ENCODE measurements at regions not wholly inside any gene's neighbourhood (a gene's known extent, or its start where the extent isn't known, plus 50 kb on each side); places are given as distances from the start of the nearest gene placed in this dataset.
A peak's percentile ranks its signal among the peaks of the same experiment; 100 is the strongest.
"Not testable (repeated sequence)": the region's sequence is repeated elsewhere in the genome, so short reads cannot be mapped to it uniquely, and the experiment has no call there.

GRCh38 chr3:182479419-182480336 is 313.6 kb upstream of the ATP11B start:
- peak; percentile 78 for DNase-seq

- no peak for DNase-seq
These were observed 310.6 kb upstream of the ATP11B start for GRCh38 chr3:182482705-182483104.

GRCh38 chr3:182484682-182485081 is 308.6 kb upstream of the ATP11B start:
- no peak for DNase-seq

- DNase-seq, result no peak
These were observed 308.0 kb upstream of the ATP11B start for GRCh38 chr3:182485301-182485700.

GRCh38 chr3:182486463-182486862 is 306.8 kb upstream of the ATP11B start:
- DNase-seq, result peak; percentile 10

- DNase-seq, result no peak
These were observed 306.2 kb upstream of the ATP11B start for GRCh38 chr3:182487143-182487542.

GRCh38 chr3:182487611-182488010 is 305.7 kb upstream of the ATP11B start:
- DNase-seq, result no peak

GRCh38 chr3:182490596-182491491 is 302.5 kb upstream of the ATP11B start:
- DNase-seq, result peak; percentile 11

- no peak for DNase-seq
These were observed 301.7 kb upstream of the ATP11B start for GRCh38 chr3:182491577-182491976.

GRCh38 chr3:182492536-182492935 is 300.8 kb upstream of the ATP11B start:
- no peak for DNase-seq

GRCh38 chr3:182500289-182500688 is 293.0 kb upstream of the ATP11B start:
- DNase-seq, result no peak

- no peak for DNase-seq
These were observed 291.4 kb upstream of the ATP11B start for GRCh38 chr3:182501856-182502255.

GRCh38 chr3:182503401-182503800 is 289.9 kb upstream of the ATP11B start:
- DNase-seq, result no peak

- DNase-seq, result no peak
These were observed 284.2 kb upstream of the ATP11B start for GRCh38 chr3:182508919-182509711.

GRCh38 chr3:182509844-182510460 is 283.4 kb upstream of the ATP11B start:
- DNase-seq, result no peak

- DNase-seq, result no peak
These were observed 278.9 kb upstream of the ATP11B start for GRCh38 chr3:182514236-182514964.

- DNase-seq, result no peak
These were observed 276.5 kb upstream of the ATP11B start for GRCh38 chr3:182516597-182517336.

- no peak for DNase-seq
These were observed 273.7 kb upstream of the ATP11B start for GRCh38 chr3:182519569-182519968.

- DNase-seq, result no peak
These were observed 272.0 kb upstream of the ATP11B start for GRCh38 chr3:182521339-182521738.

- DNase-seq, result not testable (repeated sequence)
These were observed 269.9 kb upstream of the ATP11B start for GRCh38 chr3:182523424-182523823.

GRCh38 chr3:182523836-182524235 is 269.5 kb upstream of the ATP11B start:
- DNase-seq, result no peak
